ENCODE measurements at regions not wholly inside any gene's neighbourhood (a gene's known extent, or its start where the extent isn't known, plus 50 kb on each side); places are given as distances from the start of the nearest gene placed in this dataset.

DNA sequence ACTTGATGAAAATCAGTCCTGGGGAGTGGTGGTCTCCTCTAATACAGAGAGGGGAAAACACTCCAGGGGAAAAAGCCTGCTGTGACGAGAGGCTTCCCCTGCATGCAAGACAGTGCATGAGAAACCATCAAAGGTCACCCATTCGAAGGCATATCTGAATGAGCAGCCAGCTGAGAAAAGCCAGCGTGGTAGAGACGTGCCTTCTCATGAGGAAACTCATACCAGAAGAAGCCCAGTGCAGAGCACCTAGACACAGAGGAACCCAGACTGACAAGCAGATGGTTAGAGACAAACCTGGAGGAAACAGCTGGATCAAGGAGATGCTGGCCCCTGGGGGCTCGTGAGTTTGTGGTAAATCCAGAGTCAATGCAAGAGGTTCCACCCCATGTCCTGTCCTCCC, 534.8 kb downstream of the BRD1 start:
- no peak for DNase-seq

DNA sequence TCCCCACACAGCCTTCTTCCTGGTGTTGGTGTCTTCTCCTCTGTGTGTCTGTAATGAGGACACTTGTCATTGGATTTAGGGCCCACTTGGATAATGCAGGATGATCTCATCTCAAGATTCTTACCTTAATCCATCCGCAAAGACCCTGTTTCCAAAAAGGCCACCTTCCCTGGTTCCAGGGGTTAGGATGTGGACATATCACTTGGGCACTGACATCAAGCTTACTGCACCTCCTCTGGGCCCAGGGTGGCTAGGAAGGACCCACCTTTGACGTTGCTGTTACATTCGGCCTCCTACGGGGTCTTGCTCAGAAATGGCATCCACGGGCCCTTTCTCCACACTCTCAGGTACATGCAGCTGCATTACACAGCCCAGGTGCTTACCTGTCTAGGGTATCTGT, 535.9 kb downstream of the BRD1 start:
- no peak for DNase-seq

DNA sequence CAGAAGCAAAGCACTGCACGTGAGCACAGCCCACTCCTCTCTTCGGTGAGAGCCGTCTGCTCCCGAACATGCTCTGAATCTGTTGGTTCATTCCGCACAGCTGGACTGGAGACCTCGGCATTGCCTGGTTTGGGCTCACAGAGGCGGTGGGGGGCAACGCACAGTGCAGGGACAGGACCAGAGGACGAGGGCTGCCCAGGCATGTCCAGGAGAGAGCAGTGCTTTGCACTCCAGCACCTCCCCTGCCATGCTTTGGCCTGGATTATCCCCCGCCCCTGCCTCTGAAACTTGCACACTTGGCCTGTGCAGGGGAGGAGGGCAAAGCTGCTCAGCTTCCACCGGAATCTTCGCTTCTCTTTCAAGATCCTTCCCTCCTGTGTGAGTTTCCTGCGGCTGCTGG, 536.5 kb downstream of the BRD1 start:
- no peak for DNase-seq

DNA sequence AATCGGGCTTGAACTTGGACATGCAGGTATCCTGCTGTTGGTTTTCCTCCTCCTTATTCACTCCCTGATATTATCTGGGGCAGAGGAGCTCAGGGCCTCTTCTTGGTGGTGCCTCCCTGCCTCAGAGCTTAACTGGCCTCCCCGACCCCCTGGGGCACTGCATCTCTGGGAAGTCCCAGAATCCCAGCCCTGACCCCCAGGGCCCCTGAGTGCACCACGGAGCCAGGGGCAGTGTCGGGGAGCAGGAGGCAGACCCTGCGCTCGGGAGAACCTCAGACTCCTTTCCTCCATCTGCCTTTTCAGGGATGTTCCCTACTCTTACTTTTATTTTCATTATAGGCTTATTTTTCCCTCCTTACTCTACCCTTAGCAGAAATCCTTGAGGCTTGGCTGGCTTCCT, 537.0 kb downstream of the BRD1 start:
- DNase-seq = no peak

DNA sequence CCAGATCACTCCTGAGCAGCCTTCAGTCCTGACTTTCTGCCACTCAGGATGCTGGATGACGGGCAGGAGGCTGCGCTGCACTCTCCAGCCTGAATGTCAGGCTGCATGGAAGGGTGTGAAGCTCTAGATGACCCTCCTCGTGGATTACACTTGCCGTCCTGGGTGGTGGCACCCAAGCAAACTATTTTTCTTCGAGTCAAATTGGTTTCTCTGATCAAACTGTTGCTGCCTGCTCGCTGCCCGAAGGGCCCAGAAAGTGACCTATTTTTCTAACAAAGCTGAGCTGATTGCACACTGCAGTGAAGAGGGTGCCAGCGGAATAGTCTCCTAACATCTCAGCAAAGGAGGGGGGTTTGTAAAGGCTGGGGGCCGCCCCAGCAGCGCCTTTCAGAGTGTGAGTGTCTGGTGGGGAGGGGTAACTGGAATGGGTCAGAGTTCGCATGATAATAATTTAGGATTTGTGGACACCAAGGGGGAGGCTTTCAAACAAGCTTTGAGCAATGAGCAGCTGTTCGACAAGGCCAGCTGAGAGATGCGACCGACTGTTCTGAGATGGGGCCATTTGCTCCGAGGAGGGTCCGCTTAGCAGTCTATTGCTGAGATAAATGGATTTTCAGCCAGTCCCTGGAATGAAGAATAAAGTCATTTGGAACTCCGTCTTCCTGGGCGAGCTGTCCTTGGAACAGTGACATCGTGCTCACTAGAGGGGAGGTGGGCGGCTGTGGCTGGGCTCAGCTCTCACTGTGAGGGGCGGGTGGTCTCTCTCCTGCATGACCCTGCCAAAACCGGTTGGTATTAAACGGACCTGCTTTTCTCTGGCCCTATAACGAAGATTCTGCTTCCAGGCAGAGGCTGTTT, 537.6 kb downstream of the BRD1 start:
- no peak for DNase-seq

DNA sequence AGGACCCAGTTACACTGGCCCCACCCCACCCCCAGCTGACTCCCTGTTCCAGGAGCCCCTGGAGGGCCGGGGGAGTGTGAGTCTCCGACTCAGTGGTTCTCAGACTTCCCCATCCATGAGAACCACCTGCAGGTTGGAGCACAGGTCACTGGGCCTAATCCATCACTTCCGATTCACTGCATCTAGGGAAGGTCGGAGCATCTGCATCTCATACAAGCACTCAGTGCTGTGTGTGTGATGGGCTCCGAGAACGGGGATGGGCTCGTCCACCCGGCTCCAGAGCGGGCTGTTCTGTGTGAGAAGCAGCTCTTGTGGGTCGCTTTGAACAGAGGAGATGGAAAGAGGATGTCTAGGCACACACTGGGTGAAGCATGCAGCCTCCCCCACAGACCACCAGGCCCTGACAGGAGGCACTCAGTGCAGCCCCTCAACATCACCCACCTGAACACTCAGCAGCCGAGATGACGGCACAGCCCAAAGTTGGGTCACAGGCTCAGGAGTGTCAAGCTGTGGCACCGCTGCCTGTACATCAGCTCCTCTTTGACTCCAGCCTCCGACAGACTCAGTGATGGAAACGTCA, 541.4 kb downstream of the BRD1 start:
- DNase-seq = no peak

DNA sequence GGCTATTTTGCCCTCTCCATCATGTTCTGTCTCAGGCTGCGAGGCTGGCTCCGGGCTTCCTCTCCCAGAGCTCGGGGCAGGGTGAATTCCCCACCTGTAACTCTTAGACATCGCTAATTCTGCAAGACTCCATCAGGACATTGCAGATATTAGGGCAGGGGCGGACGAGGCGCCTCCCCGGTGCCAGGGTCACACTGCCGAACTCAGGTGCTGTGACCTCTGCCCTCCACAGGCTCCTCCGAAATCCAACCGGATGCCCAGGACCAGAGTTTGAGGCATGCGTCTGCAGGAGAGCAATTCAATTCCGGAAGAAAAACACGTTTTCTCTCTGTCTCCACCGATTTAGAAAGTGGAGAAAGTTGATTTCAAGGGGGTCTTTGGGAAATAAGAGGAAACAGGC, 542.7 kb downstream of the BRD1 start:
- no peak for DNase-seq

DNA sequence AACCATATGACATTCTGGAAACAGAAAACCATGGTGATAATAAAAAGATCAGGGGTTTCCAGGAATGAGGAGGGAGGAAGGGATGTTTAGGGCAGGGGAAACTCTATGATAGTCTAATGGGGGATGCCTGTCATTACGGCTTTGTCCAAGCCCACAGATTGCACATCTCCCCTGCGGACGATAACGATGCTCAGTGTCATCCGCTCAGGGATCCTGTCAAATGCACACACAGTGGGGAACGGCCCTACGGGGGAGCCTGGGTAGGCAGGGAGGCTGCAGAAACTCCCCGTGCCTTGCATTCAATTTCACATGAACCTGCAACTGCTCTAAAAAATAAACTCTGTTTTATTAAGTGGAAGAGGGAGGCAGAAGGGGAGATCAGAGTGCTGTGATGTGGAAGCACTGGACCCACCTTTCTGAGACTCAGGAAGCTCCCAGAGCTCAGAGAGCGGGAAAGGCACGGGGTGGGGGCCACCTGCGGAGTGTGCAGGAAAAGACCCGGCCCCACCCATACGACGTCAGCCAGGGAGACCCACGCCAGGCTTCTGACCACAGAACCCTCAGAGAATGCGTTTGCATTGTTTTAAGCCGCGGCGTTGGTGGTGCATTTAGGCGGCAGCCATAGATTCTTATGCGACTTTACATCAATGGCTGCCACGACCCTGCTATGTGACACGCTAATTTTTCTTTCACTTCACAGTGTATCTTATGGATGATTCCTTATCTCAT, 543.5 kb downstream of the BRD1 start:
- no peak for DNase-seq

DNA sequence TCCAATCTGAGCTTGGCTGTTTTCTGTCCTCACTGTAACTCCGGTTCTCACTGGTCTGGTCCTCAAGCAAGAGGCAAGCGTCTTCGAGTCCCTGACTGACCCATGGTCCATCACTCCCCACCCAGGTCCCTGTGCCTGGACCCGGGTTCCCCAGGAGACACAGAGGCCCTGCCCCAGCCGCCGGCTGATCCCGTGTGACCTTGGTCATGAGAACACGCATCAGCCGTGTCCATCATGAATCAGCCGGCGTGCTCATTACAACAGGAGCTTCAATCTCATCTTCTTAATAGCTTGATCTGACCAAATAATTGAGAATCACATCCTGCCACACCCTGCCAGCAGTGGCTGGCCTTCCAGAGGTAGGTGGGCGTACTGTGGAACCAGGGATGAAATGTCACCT, 545.1 kb downstream of the BRD1 start:
- no peak for DNase-seq

DNA sequence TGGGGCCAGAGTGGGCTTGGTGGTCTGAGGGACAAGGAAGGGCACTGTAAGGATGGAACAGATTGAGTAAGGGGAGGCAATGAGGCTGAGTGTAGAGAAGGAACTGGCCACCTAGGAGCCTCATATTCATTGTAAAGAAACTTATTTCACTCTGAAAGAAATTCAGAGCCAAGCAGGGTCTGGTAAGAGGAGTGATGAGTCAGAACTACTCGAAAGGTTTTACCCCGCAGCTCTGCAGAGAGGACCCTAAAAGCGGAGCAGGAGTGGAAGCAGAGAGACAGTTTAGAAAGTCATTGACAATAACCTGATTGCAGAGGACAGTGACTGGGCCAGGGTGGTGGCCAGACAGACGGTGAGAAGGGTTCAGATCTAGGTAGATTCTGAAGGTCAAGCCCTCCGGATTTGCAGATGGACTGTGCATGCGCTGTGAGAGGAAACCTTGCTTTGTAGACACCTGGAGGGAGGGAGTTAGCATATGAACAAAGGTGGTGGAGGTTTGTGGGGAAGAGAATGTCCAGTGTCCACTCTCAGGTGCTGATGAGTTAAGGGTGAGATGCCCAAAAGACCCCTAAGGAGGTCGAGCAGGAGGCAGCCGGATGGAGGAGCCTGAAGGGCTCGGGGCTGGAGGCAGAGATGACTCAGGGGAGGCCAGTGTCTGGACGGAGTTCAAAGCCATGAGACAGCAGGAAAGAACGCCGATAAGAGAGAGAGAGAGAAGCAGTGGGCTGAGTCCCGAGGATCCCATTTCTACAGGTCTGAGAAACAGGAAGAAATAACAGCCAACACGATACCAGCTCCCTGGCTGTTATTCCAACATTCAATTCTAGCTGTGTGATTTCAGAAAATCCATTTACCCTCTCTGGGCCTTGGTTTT, 546.0 kb downstream of the BRD1 start:
- no peak for DNase-seq

DNA sequence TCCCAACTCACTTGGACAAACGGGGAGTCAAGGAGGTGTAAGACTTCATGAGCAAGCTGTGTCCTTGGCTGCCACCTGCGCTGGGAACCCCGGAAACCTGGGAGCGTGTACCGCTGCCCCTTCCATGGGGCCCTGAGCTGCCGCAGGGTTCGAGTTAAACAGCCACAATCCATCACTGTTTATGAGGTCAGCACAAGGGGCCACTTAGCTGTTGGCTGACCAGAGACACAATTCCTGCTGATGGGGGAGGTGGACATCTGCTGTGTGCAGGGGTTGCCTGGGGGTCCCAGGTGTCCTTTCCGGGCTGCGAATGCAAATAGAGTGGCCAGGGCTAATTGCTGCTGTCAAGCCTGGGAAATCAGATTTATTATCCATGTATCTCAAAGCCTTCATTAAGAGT, 549.3 kb downstream of the BRD1 start:
- DNase-seq = no peak

DNA sequence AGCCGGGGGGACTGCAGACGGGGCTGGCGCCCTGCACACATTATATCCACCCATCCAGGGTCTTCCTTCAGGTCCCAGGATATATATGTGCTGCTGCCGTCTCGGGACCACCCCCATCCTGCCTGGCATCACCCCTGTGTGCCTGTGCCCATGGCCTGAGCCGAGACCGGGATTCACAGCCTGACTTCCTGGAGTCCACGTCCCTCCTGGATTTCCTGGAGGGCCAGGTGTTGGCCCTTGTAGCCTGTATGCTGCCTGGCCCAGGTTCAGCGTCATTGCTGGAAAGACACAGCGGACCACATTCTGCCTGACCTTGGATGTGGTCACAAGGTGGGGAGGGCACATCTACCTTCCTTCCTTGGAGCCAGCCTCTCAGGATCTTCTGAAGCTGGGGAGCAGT, 551.1 kb downstream of the BRD1 start:
- no peak for DNase-seq

DNA sequence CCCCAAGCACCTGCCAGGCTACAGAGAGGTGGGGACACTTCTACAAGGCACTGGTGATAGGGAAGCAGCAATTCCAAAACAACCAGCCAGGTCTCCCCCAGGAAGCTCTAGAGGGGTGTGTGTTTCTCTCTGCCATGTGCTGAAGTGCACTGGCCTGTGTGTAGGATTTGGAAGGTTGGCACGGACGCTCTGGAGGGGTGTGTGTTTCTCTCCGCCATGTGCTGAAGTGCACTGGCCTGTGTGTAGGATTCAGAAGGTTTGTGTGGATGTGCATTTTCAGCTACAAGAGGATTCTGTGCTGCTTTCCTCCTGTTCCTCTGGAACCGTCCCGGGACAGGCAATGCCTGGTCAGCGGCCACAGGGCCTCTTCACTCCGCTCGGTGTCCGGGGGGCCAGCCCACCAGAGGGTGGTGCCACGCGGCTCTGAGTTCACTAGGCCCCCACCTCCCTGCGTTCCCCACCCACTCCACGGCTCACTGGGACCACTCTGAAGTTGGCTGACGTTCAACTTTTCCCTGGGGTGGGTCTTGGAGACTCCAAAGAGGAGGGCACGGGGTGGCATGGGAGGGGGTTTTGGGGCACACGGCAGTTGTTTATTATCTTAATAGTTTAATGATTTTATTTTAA, 552.8 kb downstream of the BRD1 start:
- DNase-seq = no peak

DNA sequence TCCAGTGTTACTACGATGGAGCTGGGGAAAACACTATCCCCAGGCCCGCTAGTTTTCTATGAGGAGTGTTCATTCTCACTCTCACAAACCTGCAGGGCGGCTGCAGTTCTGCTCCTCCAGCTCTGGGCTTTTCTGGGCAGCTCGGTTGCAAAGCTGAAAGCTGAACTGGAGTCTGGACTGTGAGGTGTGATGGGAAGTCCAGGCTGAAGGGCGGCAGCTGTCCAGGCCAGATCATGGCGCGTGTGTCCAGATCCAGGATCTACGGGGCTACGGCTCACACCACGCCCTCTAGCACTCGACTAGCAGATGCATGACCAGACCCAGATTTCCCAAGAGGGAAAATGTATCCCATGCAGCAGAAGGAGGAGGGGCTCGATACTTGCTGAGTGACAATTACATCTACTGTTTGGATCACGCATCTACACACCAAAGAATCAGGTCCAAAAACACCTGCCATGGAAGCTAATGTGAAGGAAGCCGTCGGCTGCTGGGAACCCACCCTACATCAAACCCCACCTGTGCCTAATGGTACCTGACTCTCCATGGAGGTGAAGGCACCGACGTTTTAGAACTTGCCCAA, 555.0 kb downstream of the BRD1 start:
- no peak for DNase-seq

DNA sequence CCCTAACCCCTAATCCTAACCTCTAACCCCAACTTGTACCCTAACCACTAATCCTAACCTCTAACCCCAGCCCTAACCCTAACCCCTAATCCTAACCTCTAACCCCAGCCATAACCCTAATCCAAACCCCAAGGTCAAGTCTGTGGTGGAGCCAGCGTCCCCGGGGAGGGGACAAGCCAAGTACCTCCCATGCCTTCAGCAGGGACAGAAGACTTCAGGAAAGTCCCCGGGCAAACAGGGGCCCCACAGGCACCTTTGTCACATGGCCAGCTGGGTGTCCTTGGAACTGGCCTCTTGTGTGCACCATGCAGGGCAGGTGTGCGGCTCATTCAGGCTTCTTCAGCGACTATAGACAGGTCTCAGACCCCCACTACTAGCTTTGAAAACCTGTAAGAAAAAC, 555.8 kb downstream of the BRD1 start:
- no peak for DNase-seq

DNA sequence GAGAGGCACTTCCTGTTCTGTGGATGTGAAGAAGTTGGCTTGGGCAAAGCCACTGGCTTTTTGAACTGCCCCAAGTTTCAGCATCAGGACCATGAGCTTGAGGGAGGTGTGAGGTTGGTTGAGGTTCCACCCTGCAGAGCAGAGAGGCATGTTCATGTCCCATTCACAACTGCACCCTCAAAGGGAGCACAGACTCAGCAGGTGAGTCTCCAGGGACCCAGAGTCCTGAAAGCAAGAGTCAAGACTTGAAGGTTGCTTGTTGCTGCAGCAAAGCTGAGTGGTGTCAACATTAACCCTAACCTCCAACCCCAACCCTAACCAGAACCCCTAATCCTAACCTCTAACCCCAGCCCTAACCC, 556.3 kb downstream of the BRD1 start:
- DNase-seq = no peak

DNA sequence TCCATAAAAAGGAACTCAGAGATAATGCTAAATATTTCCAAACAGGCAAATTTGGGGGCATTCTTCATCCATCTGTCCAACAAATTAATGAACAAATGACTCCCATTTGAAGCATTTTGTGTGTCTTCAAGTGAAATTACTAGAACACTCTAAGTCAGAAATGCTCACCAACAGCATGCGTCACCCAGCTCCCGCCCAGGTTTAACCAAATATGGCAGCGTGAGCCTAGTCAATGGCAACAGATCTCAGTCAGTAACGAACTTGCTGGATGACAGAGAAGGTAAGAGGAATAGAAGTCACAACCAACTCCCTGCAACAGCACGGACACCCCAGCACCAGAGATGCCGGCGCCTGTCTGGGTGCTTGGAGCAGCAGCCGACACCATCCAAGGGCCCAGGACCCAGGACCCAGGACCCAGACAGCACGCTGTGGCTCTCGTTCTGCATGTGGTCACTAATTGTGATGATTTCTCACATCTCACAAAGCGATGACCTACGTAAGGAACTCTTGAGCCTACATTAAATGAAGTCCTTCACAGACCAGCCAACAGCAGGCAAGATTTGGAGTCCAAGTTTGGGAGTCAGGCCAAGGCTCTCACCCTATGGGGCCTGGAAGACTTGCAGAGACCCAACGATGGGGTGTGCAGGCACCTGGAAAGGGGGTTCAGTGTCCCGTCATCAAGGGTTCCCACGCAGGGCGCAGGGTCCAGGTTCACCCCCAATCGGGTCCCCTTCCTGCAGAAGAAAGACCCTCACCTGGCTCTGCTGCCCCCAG, 556.9 kb downstream of the BRD1 start:
- no peak for DNase-seq

DNA sequence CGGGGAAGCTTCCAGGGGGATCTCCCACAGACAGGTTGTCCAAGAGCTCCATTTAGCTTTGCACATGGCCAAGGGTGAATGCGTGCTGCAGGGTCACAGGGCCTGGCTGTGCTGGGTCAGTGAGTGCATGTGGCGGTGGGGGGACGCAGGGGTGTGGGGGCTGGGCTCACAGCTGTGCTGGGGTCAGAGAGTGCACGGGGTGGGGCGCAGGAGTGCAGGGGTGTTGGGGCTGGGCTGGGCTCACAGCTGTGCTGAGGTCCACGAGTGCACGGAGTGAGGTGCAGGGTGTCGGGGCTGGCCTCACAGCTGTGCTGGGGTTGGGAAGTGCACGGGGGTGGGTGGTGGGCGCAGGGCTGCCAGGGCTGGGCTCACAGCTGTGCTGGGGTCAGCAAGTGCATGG, 557.7 kb downstream of the BRD1 start:
- no peak for DNase-seq

DNA sequence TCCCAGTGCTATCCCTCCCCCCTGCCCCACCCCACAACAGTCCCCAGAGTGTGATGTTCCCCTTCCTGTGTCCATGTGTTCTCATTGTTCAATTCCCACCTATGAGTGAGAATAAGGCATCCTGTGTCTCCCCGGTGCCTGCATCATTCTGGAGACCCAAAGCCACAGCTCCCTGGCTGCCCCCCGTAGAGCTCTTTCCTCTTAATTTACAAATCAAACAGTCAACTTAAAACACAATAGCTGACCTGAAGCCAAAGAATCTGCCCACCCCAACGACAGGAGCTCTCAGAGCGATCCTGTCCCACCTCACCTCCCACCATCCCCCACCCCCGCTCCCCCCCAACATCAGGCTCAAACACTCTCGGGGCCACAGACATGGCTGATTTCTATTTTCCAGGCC, 558.3 kb downstream of the BRD1 start:
- DNase-seq = no peak

DNA sequence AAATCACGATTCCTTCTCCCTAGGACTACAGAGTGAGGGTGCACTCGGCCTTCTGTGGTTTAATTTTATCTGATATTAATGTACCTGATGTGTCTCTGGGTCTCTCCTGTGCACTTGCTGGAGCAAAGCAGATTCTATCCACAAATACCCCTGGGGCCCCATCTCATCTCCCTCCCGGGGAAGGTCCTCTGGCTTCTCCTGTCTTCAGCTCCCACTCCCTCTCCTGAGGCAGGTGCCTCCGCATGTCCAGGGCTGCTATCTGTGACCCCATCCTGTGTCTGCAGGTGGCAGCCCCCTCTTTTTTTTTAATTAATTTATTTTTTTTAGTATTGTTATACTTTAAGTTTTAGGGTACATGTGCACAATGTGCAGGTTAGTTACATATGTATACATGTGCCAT, 558.7 kb downstream of the BRD1 start:
- DNase-seq = no peak

DNA sequence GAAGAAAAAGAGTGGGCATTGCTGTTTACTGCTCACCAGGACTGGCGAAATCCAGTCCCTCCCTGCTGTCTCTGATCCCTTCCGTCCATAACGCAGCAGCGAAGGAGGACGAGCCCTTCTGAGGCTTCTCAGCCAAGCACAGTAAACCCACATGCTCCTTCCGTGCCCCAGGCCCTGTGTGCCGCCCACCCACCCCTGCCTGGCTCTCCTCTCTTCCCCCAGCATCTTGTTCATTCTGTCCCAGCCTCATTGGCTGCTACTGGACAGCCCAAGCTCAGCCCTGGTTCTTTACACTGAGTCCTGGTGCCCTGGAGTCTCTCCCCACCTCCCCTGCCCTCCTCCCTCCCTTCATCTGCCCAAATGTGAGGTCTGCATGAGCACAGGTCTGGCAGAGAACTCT, 559.7 kb downstream of the BRD1 start:
- DNase-seq = no peak

All from NCI-H2107 (cell line).